ENCODE measurements at regions not wholly inside any gene's neighbourhood (a gene's known extent, or its start where the extent isn't known, plus 50 kb on each side); places are given as distances from the start of the nearest gene placed in this dataset.

GRCh38 chr2:241924069-241924908 is 54.8 kb downstream of the RTP5 start:
- no peak for DNase-seq

DNA sequence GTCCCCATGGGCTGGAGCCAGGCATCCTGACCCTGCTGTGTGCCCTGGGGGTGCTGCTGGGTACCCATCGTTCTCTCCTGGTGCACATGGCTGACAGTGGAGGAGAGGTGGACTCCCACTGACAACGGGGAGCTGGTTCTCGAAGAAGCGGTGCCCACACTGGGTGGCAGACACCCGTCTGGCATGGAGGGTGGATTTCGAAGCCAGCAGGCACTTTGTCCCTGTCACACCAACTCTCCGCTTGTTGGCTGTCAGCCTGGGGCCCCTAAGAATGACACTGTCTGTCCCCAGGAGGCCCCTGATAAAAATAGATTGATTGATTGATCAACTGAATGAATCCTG is 55.4 kb downstream of the RTP5 start:
- no peak for DNase-seq

- DNase-seq = no peak
Observed at GRCh38 chr2:241925277-241925676, 55.7 kb downstream of the RTP5 start.

GRCh38 chr2:241925821-241926441 is 56.4 kb downstream of the RTP5 start:
- no peak for DNase-seq

DNA sequence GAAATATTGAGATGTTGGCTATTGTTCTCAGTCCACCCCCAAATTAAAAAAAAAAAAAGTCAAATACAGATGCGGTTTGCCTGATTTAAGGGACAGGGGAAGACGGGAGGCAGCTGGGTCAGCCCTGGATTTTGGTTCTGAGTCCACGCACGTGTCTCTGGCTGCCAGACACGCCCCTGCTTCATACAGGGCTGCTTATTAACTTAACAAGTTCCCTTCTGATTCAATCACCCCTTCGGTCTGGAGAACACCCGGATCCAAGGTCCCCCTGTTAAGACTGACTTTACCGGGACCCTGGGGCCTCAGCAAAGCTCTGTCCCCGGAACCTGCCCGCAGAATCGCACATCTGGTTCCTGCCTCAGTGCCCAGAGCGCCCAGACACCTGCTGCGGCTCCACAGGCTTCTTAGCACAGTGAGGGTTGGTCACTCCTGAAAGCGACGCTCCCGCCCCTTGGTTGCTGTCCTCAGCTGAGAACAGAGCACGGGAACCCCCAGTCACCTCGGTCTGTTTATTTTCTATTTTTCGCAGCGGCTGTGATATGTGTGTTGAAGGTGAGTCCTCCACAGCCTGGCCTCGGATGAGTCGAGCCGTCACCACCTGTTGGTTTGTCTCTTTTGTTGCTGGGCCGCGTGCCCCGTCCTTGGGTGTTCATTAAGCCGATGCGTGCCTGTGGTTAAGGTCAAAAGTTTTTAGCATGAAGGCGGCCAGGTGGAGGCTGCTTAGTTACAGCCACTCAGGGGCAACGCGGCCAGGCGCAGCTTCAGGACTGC is 57.2 kb downstream of the RTP5 start:
- DNase-seq = no peak

- DNase-seq = no peak
Observed at GRCh38 chr2:241929551-241930490, 60.3 kb downstream of the RTP5 start.

DNA sequence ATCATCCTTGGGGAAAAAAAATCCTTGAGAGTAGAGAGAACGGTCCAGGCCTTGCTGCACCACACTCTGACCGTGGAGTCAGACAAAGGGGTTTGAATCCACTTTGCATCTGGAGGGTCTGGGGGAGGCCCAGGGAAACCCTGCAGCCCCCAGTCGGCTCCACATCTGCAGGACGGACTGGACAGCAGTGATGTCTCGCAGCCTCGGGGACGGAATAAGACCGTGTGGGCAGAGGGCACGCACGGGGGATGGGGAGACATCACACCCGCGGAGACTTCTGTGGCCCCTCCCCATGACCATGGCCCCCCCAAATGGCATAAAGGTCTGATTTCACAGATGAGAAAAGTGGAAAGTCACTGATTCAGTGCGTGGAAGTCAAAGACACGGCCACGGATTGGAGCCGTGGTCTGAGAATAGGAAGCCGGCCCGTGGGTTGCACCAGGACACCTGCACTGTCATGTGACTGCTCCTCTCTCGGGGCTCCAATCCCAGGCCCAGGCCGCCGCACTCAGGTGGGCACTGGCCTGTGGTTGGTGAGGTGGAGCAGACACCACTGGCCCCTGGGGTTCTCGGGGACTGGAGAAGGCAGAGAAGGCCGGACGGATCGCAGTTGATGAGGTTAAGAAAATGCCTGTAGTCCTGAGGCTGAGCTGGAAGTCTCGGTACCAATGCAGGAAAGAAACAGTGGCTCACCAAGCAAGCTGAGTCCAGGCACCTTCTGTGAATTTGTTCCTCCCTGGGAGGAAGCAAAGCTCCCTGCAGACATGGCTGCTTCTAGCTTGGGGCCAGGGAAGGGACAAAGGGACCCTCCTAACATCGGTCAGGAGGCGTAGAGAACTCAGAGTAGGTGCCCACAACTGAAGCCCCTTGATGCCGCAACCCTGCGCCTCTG is 61.8 kb downstream of the RTP5 start:
- no peak for DNase-seq

- no peak for DNase-seq
Observed at GRCh38 chr2:241931976-241932898, 62.7 kb downstream of the RTP5 start.

DNA sequence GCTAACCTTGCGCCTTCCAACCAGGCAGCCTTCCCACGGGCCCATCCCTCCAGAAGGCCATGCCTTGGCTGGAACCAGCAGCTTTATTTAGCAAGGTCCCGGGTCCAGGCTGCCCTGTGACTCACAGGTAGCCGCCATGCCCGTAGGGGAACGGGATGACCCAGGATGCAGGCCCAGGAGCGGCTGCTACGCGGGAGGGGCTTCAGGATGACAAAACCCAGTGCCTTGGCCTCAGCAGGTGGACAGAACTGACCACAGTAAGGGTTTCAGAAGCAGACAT is 63.3 kb downstream of the RTP5 start:
- DNase-seq = peak; percentile 13

DNA sequence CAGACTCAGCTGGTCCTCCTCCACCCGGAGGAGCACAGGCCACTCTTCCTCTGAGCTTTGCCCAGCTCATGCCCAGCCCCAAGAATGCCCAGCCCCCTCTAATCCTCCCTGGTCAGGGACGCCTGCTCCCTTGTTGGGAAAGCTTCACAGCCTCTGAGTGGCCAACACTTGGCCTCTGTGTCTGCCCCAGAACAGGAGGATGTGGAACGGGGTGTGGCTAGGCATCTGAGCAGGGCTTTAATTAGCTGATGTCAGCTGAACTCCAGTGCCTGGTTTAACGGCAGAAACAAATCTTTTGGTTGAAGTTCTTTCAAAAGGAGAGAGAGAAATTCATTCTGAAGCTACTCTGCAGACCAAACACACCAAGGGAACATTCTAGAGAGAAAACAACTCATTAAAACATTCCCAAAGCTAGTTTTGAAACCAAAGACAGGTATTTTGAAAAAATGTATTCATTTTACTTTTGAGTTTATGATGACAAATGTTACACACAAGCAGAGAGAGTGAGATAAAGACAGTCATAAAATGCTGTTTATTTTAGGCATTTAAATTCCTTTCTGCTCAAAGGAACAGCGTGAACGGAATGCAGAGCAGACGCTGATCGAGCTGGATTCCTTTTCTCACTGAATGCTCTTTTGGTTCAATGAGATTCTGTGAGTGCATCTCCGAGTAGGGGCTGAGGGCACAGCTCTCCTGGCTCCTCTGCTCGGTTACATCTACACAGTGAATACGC is 63.8 kb downstream of the RTP5 start:
- DNase-seq = peak; percentile 28

- no peak for DNase-seq
Observed at GRCh38 chr2:241935314-241935713, 65.8 kb downstream of the RTP5 start.

DNA sequence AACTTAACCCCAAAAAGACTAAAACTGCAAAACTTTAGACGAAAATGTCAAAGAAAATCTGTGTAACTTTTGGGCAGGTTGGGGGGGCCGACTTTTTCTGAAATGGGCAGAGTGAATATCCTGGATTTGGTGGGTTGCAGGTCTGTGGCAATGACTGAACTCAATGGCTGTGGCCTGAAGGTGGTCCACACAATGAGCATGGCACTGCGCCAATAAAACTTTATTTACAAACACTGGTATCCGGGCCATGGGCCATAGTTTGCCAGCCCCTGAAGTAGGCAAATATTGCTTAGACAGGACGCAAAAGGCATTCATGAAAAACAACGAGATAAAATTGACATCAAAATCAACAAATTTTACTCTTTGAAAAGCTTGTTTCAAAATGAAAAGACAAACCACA is 66.2 kb downstream of the RTP5 start:
- DNase-seq = no peak

DNA sequence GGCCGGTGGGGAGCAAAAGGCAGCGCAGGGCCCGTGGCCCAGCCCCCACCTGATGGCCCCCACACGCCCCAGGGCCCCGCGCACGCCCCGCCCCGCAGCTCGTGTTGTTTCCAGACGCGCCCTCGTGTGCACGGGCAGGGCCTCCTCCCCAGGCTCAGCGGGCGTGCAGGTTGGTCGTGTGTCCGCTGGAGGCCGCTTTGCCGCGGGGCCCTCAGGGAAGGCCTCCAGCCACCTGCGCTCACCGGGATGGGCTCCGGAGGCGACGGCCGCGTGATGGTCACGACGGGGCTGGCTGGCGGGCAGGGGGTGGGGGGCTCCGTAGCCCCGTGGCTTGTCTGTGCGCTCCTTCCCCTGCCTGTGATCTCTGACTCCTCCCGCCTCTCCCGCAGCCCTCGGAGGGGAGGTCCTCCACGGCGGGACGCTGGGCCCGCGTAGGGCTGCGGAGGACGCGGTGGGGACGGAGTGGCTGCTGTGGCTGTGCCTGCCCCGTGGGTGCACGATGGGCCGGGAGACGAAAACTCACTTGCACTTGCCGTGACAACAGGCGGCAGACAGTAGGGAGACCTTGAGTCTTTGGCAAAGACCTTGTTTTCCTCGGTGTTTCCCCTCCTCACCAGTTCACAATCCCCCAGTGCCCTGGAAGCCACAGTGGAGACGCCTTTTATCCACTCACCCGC is 67.1 kb downstream of the RTP5 start:
- peak; percentile 8 for DNase-seq

- no peak for DNase-seq
Observed at GRCh38 chr2:241937297-241937696, 67.8 kb downstream of the RTP5 start.

GRCh38 chr2:241939541-241939940 is 70.0 kb downstream of the RTP5 start:
- DNase-seq = no peak

DNA sequence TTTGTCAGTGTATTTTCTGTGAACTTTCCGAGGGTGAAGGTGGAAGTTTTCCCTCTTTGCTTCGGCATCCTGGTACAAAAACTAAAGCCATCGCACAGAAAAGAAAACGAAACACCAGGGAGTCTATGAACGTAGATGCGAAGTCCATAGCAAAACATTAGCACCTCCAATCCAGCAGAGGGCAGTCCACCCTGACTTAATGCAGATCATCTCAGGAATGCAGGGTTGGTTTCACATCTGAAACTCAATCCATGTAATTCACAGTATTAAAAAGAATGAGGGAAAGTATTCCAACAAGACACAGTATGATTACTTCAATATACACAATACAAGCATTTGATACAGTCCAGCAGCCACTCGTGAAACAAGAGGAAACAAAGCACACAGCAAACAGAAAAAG is 70.8 kb downstream of the RTP5 start:
- DNase-seq = no peak

GRCh38 chr2:241941691-241942301 is 72.3 kb downstream of the RTP5 start:
- DNase-seq = peak; percentile 8

DNA sequence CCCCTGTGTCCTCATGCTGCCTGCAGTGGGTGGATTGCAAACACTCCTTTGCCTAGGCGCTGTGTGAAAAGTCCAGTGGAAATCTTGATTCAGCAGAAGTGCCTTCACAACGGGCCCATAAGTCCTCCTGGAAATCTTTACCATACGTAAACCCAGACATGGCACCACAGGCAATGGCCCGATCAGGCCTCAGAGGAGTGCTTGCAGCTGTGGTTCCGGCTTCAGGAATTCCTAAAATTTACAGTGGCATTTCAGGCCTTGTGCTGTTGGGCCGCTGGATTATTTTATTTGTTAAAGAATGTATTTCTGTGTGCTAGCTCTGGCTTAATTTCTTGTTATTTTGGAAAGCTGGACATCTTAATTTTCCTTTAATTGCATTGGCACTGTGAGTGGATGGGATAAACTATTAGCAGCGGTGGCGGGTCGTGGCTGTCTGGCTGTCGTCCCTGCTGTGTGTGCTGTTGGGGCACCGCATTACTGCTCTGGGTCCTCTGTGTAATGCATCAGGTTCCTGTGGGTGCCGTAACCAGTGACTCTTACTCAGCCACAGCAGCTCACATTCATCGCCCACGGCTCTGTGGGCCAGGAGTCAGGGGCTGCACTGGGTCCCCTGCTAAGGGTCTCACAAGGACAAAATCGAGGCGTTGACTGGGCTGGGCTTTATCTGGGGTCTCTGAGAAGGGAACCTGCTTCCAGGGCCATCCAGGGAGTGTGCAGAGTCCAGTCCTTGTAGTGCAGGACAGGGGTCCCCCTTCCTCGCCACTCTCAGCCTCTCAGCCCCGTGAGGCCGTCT is 73.1 kb downstream of the RTP5 start:
- DNase-seq = peak; percentile 13
